NCI-H1048 (cell line): ENCODE measurements at regions not wholly inside any gene's neighbourhood (a gene's known extent, or its start where the extent isn't known, plus 50 kb on each side); places are given as distances from the start of the nearest gene placed in this dataset.

Experiments used
- DNase-seq: peaks from one replicate; lab custom pipeline; 2025; lab: John Stamatoyannopoulos, UW

DNA sequence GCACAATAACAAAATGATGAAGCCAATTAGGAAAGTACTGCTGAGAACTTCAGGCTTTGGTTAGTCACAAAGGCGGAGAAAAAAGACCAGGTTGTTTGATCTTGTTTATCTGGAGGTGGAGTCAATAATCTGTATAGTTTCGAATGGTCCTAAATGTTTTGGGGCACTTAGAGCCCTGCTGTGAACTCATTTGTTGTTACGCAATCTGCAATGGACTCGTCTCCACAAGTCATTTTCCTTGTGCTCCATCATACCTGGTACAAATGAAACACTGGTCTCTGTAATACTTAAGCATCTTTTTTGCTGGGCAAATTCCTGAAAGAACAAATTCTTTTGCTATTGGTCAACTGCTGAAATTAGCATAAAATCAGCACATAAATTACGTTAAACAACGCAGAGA lies 430.5 kb downstream of the GATA3 start:
- no peak for DNase-seq

DNA sequence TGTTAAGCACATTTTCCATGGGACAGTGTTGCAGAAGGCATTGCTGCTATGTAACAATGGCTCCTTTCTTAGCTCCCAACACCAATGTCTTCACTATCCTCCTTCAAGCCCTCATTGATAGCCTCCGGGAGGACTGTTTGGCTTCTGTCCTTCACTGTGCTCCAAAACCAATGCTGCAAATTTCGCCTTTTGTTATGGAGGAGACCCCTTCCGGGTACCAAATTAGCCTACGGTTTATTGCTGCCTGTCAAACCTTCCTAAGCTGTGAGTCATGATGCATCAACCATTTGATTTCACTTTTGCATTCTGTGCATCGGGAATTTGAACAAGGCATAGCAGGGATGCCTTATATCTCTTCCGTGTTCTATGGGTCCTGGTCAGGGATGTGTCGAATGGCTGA lies 432.9 kb downstream of the GATA3 start:
- no peak for DNase-seq

DNA sequence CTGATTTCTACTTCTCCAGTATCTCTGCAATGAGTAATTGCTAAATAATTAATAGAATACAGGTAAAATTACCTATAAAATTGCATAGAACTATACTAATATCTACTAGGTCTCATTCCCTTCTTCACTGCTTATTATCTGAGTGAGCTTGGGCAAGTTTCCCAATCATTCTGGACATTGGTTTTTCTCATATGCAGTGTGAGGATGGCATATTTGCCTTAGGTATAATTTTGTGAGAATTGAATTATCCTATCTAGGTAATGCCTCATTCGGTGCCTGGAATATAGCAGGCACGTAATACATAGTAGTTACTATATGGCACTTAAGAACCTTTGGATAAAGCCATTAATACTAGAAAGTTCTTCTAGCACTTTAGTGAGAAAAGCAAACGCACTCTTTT lies 434.7 kb downstream of the GATA3 start:
- no peak for DNase-seq

DNA sequence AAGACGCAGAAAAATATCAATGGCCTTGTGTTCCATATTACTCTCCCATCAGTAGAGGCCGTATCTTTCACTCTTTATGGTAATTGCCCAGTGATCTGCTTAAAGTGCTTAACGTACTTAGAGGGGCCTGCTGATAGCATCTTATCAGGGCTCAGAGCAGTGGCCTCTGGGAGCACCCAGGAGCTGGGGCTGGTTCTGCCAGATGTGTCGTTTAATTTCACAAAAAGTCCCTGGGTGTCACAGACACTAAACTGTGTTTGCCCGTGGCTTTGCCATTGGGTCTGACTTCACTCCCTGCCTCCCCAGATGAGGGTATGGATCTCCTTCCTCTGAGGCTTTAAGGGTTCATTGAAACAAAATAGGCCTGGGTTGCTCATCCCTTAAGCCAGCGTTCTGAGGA lies 435.3 kb downstream of the GATA3 start:
- DNase-seq: no peak

DNA sequence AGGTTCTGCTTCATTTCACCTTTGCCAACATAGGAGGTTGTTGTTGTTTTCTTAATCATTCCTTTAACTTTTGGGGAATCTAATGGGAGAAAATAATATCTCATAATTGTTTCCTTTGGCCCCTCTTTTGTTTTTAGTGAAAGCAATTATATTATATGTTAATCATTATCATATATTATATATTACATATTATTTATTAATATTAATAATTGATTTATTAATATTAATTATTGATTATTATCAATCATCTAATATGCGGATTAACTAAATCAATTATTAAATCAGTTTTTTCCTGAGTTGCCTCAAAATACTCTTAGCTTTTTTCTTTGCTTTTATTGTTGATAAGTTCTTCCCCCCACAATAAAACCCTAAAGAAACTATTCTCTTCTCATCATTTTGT lies 443.8 kb downstream of the GATA3 start:
- DNase-seq: no peak

DNA sequence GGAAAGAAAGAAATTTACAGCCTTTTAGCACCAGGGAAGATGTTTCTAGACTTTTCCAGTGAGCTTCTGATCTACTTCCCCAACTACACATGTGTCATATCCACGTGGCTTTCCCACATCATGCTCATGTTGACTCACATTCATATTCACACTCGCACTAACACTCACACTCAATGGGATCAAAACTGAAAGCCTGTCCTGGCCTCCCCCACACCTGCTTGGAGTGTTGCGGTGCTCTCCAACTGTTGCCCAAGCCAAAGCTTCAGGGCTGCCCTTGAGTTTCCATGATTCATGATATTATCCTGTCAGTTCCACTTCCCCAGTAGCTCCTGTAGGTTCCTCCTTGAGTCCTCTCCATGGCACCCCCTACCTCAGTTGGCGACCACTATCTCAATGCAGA lies 444.4 kb downstream of the GATA3 start:
- DNase-seq: no peak

DNA sequence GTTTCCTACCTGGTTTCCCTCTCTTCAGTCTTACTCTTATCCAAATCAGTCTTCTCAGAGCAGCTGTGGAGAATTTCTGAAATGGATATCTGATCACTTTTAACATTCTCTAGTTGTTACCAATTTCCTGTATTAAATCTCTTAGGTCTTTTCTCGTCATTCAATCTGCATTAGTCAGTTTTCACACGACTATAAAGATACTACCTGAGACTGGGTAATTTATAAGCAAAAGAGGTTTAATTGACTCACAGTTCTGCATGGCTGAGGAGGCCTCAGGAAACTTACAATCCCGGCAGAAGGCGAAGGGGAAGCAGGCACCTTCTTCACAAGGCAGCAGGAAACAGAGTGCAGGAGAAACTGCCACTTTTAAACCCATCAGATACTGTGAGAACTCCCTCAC lies 444.8 kb downstream of the GATA3 start:
- DNase-seq: no peak

DNA sequence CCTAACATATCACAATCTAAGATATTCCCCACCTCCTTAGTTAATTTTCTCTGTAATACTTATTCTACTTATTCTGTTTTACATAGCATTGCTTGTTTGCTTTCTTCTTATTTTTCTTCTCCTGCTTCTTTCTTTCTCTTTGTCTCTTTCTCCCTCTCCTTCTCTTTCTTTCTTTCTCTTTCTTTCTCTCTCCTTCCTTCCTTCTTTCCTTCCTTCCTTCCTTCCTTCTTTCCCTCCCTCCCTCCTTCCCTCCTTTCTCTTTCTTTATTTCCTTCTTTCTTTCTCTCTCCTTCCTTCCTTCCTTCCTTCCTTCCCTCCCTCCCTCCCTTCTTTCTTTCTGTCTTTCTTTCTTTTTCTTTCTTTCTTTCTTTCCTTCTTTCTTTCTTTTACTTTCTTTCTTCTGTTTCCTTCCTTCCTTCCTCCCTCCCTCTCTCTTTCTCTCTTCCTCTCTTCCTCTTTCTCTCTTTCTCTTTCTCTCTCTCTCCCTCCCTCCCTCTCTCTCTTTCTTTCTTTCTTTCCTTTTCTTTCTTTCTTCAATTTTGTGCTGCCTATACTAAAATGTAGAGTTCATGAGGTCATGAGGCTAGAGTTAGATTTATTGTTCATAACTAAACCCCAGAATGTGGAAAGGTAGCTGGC lies 445.4 kb downstream of the GATA3 start:
- DNase-seq: no peak

DNA sequence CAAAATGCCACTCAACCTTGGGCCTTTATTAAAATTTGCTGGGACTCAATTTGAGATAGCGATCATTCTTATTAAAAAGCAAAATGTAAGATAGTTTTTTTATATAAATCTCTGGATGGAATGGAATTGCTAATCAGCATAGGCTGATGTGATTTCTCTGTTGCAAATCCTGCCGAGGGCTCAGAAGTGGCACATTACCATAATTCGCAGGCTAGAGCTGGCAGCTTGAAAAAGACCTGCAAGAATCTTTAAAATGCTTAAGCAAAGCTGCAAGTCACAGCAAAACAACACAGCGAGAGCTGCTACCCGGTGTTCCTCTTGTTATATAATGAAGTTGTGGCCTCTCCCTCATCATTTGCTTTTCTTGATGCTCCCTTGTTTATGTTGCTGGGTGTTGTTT lies 448.1 kb downstream of the GATA3 start:
- no peak for DNase-seq

DNA sequence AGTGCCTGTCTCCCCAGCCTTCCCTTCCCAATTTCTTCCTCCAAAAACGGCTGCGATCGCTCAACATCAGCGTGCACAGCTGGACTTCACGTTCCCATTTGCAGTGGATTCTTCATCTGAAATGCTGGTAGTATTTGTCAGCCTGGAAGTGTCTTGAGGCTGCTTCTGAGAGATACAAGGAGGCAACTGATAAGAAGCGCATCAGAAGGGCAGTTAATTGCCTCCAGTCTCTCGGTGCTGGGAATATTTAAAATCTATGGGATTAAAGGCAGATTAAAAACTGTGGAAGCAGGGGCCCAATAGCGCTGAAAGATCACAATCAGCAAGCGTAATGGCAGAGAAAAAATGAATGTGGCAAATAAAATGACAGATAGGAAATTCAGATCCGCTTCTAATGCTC lies 450.0 kb downstream of the GATA3 start:
- DNase-seq: no peak

DNA sequence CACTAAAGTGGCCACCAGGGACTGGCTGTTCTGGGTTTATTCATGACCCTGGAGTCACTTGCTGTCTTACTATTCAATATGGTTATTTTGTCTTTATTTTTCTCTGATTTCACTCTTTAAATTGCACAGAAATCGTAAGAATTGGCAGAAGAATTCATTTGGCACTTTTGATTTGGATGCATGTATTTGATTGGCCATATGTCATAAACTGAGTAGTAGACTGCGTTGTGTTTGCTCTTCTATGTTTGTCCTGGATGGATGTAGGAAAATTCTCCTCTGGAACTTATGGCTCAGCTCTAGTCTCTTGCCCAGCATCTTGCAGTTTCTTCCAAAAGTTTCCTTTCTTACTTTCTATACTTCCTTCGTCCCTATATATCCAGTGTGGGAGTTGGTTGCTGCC lies 452.7 kb downstream of the GATA3 start:
- DNase-seq: no peak

DNA sequence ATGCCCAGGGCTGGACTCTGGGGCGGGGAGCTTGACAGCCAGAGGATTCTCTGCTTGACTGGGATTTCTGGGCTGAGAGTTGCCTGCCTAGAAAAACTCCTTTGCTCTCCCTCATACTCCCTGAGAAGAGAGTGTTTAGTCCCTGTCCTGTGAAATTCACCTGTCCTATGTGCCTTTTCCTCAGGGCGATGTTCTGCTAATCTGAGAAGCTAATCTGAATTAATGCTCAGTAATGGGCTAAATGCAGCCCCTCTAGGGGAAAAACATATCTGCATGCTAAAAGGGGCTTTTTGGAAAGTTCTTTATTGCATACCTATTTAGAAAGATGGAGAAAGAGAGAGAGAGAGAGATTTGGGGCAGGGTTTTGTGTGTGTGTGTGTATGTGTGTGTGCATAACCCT lies 454.4 kb downstream of the GATA3 start:
- no peak for DNase-seq

DNA sequence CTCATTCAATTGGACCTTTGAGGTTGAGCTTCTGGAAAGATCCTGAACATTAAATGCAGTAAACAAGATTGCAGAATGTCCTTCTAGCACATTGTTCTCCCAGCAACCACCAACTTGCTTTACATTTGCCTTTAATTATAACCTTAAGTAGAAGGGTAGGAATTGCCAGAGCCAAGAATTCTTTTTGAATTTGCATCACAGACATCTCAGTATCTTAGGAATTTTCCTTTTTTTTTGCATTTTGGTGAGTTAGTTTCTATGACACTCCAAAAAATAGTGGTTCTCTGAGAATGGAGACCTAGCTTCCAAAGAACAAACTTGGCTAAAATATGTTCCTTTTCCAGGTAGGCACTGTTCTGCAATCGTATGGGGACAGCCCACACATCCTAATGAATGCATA lies 456.0 kb downstream of the GATA3 start:
- DNase-seq: no peak

DNA sequence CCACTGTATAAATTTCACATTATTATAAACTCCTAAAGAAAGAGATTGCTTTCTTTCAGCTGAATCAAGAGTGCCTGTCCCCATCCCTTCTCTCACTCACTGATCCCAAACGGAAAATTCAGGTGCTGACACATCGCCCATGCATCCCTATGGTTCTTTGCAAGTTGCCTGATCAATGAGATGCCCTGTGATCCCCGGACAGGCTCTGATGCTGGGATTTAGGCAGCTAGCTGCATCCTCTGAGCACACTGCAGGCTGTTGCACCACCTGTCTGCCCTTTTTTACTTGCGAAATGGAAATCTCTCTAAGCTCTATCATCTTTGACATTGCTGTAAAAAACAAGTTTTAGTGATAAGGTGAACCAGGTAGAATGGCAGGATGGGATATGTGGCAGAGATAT lies 456.5 kb downstream of the GATA3 start:
- DNase-seq: no peak

DNA sequence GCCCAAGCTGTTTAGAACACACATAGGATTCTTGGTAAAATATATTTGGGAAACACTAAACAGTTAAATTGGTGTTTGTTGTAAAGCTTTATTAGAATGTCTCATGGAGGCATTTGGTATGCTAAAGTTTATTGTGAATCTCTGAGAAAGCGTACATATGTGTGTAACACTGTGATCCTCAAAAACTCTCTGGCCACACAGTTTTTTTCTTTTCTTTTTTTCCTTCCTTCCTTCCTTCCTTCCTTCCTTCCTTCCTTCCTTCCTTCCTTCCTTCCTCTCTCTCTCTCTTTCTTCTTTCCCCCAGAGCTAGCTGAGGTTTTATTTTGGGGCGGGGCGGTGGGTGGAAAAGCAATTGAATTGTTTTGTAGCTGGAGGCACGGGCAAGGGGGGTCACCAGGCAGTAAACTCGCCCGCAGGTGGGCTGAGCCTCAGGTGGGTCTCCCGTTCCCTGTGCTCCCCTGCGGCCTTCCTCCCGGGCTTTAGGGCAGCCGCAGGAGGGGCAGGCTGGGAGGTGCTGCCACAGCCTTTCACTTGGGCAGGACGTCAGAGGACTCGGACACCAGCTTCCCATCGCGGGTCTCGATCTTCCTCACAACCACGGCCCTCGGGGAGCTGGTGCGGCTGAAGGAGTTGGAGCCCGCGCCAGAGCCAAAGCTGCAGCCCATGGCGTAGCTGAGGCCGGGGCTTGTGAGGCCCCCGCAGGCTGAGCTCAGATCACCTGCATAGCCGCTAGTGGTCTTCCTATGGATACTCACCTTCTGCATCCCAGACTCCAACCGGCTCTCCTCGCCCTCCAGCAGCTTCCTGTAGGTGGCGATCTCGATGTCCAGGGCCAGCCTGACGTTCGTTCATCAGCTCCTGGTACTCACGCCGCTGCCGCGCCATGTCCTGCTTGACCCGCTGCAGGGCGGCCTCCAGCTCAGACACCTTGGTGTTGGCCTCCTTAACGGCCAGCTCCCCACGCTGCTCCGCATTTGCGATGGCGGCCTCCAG lies 459.0 kb downstream of the GATA3 start:
- DNase-seq: no peak

DNA sequence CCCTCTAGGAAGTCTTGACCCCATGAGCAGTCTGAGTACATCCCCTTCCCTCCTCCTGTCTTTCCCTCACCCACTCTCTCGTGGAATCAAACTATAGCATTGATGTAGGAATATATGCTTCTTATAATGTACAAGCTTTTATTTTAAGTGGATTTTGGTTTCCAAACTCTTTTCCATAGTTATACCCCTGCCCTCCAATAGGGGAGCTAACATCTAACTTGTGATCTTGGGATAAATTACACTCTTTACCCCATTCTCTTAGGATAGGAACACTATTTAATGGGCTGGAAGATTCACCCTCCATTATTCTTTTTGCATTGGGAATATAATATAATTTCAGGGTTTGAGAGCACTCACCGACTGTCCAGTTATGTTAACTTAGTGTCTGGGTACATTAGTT lies 465.9 kb downstream of the GATA3 start:
- no peak for DNase-seq

DNA sequence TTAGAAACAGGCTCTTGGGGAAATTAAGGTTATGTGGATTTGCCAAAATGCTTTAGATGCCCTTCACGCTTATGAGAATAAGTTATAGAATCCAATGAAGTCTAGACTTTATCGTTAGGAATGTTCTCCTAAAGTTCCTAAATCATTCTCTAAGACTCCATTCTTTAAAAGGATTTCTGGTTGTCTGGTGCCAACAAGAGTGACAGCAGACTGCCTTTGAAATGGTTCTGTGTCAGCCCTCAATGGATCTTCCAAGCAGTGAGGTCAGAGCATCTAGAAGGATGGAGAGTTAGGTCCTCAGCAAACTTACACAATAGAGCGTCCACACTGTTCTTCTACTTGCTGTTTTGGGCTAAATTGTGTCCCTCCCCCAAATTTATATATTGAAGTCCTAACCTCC lies 473.3 kb downstream of the GATA3 start:
- no peak for DNase-seq

DNA sequence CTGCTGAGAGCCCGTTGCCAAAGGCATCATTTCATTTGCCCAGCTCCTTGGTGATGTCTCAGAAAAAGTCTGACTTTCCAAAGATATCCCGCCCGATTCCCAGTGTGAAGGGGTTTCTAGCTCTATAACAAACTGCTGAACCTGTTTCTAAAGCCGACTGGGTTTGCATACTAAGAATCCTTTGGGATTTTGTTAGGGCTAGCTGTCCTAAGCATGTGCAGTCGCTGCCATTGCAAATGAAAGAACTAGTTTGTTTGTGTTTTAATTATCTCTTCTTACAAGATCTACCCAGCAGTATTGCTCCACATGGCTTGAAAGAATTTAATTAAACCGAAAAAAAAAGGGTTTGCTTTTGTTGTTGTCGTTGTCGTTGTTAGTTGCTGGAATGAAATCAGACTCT lies 476.6 kb downstream of the GATA3 start:
- no peak for DNase-seq

DNA sequence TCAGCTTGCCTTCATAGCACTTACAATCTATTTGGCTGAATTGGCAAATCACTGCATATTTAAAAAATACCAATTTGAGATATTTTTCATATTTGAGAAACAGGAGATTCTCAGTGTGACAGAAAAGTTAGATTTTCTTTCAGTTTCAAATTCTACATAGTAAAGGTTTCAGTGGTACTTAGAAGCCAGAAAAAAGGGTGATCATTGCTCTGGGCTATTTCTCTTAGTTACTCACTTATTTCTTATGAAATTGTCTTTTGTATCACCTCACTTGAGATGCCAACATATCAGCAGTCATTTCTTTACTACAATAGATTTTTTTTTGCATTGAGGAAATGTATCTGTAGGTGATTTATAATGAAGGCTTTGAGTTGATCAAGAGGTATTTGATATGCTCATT lies 478.2 kb downstream of the GATA3 start:
- no peak for DNase-seq

DNA sequence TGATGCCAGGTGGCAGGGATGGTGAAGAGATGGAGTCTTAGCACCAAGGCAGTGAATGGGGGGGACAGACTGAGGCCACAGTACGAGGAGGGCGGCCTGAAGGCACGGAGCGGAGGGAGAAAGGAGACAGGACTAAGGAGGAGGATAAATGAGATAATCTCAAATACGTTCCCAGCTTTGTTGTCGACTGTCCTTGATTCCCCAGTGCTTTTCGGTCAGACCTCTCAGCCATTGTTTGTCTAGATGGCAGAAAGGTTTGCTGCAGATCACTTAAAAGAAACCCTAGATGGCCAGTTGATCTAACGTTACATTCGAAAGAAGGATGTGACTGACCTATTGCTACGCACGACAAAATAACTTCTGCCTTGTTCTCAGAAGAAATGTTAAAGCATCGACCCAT lies 479.0 kb downstream of the GATA3 start:
- DNase-seq: no peak

DNA sequence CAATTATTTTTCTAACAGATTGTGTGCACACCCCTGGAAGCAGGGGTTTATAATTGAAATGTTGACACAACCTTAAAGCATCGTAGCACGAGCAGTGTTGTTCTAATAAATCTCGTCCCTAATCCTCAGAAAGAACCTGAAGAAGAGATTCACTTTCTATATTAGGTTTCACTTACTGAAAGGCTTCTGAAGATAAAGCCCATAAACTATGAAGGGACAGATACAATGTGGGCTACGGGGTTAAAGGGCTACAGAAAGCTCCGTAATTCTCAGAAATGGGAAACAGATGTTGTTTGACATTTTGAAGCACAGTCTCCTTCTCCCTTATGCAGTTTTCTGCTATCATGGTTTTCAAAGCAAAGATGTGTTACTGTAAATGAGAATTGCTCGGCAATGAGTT lies 479.6 kb downstream of the GATA3 start:
- no peak for DNase-seq

DNA sequence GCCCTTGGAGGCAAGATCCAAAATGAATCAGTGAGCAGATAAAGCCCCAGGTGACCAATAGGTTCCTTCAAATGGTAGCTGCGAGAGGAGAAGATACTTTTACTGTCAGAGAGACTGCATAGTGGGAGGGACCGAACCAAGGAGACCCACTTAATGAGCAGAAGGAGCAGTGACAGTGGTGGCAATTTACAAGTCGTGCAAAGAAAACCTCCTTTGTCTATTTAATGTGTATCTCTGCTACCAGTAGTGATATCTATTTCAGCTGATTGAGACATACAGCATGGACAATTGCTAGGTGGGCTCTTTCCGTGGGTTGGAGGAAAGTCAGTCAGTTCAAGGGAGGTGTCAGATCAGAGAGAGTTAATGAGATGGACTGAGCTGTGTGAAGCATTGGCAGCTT lies 480.4 kb downstream of the GATA3 start:
- DNase-seq: no peak

DNA sequence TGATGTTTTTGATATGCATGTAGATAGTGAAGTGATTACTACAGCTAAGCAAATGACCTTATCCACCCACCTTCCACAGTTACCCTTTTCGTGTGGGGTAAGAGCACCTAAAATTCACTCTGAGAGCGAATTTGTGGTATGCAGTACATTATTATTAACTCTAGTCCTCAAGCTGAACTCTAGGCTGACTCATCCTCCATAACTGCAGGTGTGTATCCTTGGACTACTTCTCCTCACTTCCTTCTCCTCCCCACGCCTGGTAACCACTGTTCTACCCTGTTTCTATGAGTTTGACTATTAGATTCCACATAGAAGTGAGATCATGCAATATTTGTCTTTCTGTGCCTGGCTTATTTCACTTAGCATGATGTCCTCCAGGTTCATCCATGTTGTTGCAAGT lies 484.6 kb downstream of the GATA3 start:
- DNase-seq: no peak
